Hepatocyte (in vitro differentiated cells): ENCODE measurements at regions not wholly inside any gene's neighbourhood (a gene's known extent, or its start where the extent isn't known, plus 50 kb on each side); places are given as distances from the start of the nearest gene placed in this dataset.

Experiments
- EZH2 ChIP-seq: fragments of 200-600 bp; sonication (generic); IDR thresholded peaks from 2 replicates; pipeline ENCODE4 v1.6.1; 2016; ENCODE audit warnings: antibody characterized with exemption, mild to moderate bottlenecking, borderline replicate concordance
- EZH2phosphoT487 ChIP-seq: fragments of 200-600 bp; sonication (generic); IDR thresholded peaks from one replicate; pipeline ENCODE4 v1.6.1; 2018; ENCODE audit warnings: antibody characterized with exemption, mild to moderate bottlenecking, low read depth, moderate library complexity; ENCODE audit not compliant: unreplicated experiment, severe bottlenecking
- TF ChIP-seq, protein P1 (sequence below): fragments of 200-600 bp; sonication (generic); IDR thresholded peaks from 2 replicates; pipeline ENCODE4 v1.5.1; 2016; ENCODE audit warnings: antibody characterized with exemption, mild to moderate bottlenecking; ENCODE audit not compliant: poor library complexity

DNA sequence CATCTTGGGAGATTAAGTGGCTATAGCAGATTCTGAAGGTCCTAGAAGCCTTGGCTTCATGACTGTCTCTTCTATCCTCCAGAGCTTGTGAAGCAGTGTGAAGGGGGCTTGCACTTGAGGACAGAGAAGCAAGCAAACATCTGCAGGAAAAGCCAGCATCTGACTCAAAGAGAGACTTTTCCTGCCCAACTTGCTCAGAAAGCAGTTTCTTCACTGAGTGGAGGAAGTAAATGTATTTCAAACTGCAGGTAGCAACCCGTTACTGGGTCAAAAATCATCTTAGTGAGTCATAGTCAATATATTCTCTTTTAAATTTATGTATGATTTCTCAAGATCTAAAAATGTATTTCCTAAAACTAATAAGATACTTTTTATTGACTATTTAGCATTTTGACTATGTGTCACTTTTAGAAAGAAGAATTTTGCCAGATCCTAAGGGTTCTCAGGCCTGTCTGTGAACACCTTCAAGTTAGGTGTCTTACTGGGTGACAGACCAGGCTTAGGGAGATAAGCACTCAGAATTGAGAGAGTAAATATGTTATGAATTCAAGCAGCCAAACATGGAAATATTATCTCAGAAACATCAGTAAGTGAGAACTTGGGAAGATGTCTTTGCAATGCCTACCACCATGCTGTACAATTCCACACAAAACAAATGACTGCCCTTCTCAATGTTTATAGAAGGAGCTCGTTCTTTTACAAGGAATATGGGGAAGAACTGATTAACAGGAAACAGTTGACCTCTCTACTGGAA, 72.6 kb upstream of the DMAC1 start:
- TF ChIP-seq, protein P1, sequence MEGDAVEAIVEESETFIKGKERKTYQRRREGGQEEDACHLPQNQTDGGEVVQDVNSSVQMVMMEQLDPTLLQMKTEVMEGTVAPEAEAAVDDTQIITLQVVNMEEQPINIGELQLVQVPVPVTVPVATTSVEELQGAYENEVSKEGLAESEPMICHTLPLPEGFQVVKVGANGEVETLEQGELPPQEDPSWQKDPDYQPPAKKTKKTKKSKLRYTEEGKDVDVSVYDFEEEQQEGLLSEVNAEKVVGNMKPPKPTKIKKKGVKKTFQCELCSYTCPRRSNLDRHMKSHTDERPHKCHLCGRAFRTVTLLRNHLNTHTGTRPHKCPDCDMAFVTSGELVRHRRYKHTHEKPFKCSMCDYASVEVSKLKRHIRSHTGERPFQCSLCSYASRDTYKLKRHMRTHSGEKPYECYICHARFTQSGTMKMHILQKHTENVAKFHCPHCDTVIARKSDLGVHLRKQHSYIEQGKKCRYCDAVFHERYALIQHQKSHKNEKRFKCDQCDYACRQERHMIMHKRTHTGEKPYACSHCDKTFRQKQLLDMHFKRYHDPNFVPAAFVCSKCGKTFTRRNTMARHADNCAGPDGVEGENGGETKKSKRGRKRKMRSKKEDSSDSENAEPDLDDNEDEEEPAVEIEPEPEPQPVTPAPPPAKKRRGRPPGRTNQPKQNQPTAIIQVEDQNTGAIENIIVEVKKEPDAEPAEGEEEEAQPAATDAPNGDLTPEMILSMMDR: no peak
- TF ChIP-seq EZH2 (no peak), EZH2phosphoT487 (no peak)
